Globus pallidus (tissue), 1 donor: ENCODE measurements at regions not wholly inside any gene's neighbourhood (a gene's known extent, or its start where the extent isn't known, plus 50 kb on each side); places are given as distances from the start of the nearest gene placed in this dataset.
A peak's percentile ranks its signal among the peaks of the same experiment; 100 is the strongest.

ENCODE experiments used
- DNase-seq: peaks from one replicate; pipeline ENCODE4 v3.0.0-alpha.2; 2015; ENCODE audit warnings: low spot score

- DNase-seq = no peak
Measured at GRCh38 chr1:4380564-4381168, 273.7 kb upstream of the AJAP1 start.

- DNase-seq = no peak
Measured at GRCh38 chr1:4393191-4393590, 261.2 kb upstream of the AJAP1 start.

- peak; percentile 24 for DNase-seq
Measured at GRCh38 chr1:4394366-4394765, 260.0 kb upstream of the AJAP1 start.

- DNase-seq = no peak
Measured at GRCh38 chr1:4395158-4395557, 259.3 kb upstream of the AJAP1 start.

GRCh38 chr1:4395676-4396075 lies 258.7 kb upstream of the AJAP1 start:
- no peak for DNase-seq

GRCh38 chr1:4396551-4396950 lies 257.9 kb upstream of the AJAP1 start:
- DNase-seq = peak; percentile 31

- DNase-seq = peak; percentile 37
Measured at GRCh38 chr1:4397196-4397595, 257.2 kb upstream of the AJAP1 start.

- DNase-seq = no peak
Measured at GRCh38 chr1:4402032-4402431, 252.4 kb upstream of the AJAP1 start.

GRCh38 chr1:4404854-4405590 lies 249.4 kb upstream of the AJAP1 start:
- no peak for DNase-seq

GRCh38 chr1:4407851-4408250 lies 246.6 kb upstream of the AJAP1 start:
- DNase-seq = no peak

GRCh38 chr1:4408380-4408779 lies 246.0 kb upstream of the AJAP1 start:
- no peak for DNase-seq

GRCh38 chr1:4411862-4412261 lies 242.5 kb upstream of the AJAP1 start:
- DNase-seq = no peak

GRCh38 chr1:4415476-4415875 lies 238.9 kb upstream of the AJAP1 start:
- DNase-seq = no peak

- no peak for DNase-seq
Measured at GRCh38 chr1:4416189-4416588, 238.2 kb upstream of the AJAP1 start.

- no peak for DNase-seq
Measured at GRCh38 chr1:4418021-4418420, 236.4 kb upstream of the AJAP1 start.

GRCh38 chr1:4421986-4422385 lies 232.4 kb upstream of the AJAP1 start:
- no peak for DNase-seq

GRCh38 chr1:4422504-4423289 lies 231.7 kb upstream of the AJAP1 start:
- no peak for DNase-seq

GRCh38 chr1:4424254-4424653 lies 230.2 kb upstream of the AJAP1 start:
- DNase-seq = no peak

- DNase-seq = no peak
Measured at GRCh38 chr1:4424766-4425165, 229.6 kb upstream of the AJAP1 start.

GRCh38 chr1:4425892-4426291 lies 228.5 kb upstream of the AJAP1 start:
- DNase-seq = no peak

GRCh38 chr1:4428711-4429110 lies 225.7 kb upstream of the AJAP1 start:
- no peak for DNase-seq

GRCh38 chr1:4430406-4431365 lies 223.7 kb upstream of the AJAP1 start:
- no peak for DNase-seq
